Activated T-helper 17 cell treated with anti-CD3 and anti-CD28 coated beads, Interleukin-2, amount 50 U/mL, for 72 hours (primary cell): ENCODE measurements at regions not wholly inside any gene's neighbourhood (a gene's known extent, or its start where the extent isn't known, plus 50 kb on each side); places are given as distances from the start of the nearest gene placed in this dataset.
"Not testable (repeated sequence)": the region's sequence is repeated elsewhere in the genome, so short reads cannot be mapped to it uniquely, and the experiment has no call there.

Experiments
- ATAC-seq: fragments of 150-1000 bp; cut with Tn5 transposase; replicated peaks from 2 replicates; pipeline ENCODE4 v1.10.0; 2021; ENCODE audit warnings: mild to moderate bottlenecking, moderate library complexity
- H3K27ac Mint-ChIP-seq: one replicate; pipeline ENCODE4 v1.8.0; 2022; ENCODE audit warnings: mixed read lengths
- H3K27me3 Mint-ChIP-seq: one replicate; pipeline ENCODE4 v1.8.0; 2022; ENCODE audit warnings: mixed read lengths
- H3K36me3 Mint-ChIP-seq: one replicate; pipeline ENCODE4 v1.8.0; 2022; ENCODE audit warnings: low read depth, mild to moderate bottlenecking, mixed read lengths
- H3K4me1 Mint-ChIP-seq: one replicate; pipeline ENCODE4 v1.8.0; 2022; ENCODE audit warnings: mixed read lengths
- H3K4me3 Mint-ChIP-seq: one replicate; pipeline ENCODE4 v1.8.0; 2022; ENCODE audit warnings: mild to moderate bottlenecking, mixed read lengths
- H3K9me3 Mint-ChIP-seq: one replicate; pipeline ENCODE4 v1.8.0; 2022; ENCODE audit warnings: mixed read lengths

- H3K4me3 Mint-ChIP-seq, ATAC-seq, H3K27ac Mint-ChIP-seq, H3K27me3 Mint-ChIP-seq, H3K9me3 Mint-ChIP-seq, H3K4me1 Mint-ChIP-seq, H3K36me3 Mint-ChIP-seq: not testable (repeated sequence)
Observed at GRCh38 chr7:135872861-135873260, 104.3 kb downstream of the MTPN start.

GRCh38 chr7:135862586-135863340 is 114.2 kb upstream of the FAM180A start:
- H3K4me3 Mint-ChIP-seq = no peak overlapping the region
- H3K27me3 Mint-ChIP-seq = no peaks in the 10 kb centered on the region
- H3K9me3 Mint-ChIP-seq = peaks cover 3% of the 10 kb centered on the region
- H3K27ac Mint-ChIP-seq = no peak overlapping the region
- no peaks in the 10 kb centered on the region for H3K4me1 Mint-ChIP-seq
- no peaks in the 10 kb centered on the region for H3K36me3 Mint-ChIP-seq
- ATAC-seq = no peak

DNA sequence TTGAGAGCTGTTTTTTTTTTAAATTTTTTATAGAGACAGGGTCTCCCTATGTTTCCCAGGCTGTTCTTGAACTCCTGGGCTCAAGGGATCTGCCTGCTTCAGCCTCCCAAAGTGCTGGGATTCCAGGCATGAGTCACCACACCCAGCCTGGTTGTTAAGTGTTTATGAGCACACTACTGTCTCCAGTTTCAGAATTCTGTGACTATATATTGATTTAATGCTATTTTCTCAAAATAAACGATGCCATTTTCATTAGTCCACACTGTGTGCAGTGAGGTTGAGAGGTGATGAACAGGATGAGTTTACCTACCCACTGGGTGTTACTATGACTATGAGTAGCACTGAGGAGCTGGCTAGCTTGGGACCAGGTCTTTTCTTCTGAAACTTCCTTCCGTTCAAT is 110.9 kb upstream of the FAM180A start:
- no peak for ATAC-seq
- H3K9me3 Mint-ChIP-seq = peaks cover 3% of the 10 kb centered on the region
- H3K27ac Mint-ChIP-seq = no peak overlapping the region
- peaks cover 7% of the 10 kb centered on the region for H3K4me1 Mint-ChIP-seq
- H3K4me3 Mint-ChIP-seq = no peak overlapping the region
- H3K27me3 Mint-ChIP-seq = no peaks in the 10 kb centered on the region
- H3K36me3 Mint-ChIP-seq = no peaks in the 10 kb centered on the region

GRCh38 chr7:135858851-135859250 is 110.2 kb upstream of the FAM180A start:
- Mint-ChIP-seq H3K36me3 (no peaks in the 10 kb centered on the region), H3K4me3 (no peak overlapping the region), H3K27ac (no peak overlapping the region), H3K9me3 (peaks cover 3% of the 10 kb centered on the region), H3K27me3 (no peaks in the 10 kb centered on the region), H3K4me1 (peaks cover 7% of the 10 kb centered on the region)
- ATAC-seq = no peak

- Mint-ChIP-seq H3K4me3 (no peak overlapping the region), H3K36me3 (no peaks in the 10 kb centered on the region), H3K27ac (no peak overlapping the region), H3K4me1 (peaks cover 7% of the 10 kb centered on the region), H3K9me3 (peaks cover 3% of the 10 kb centered on the region), H3K27me3 (no peaks in the 10 kb centered on the region)
- no peak for ATAC-seq
Observed at GRCh38 chr7:135858379-135858778, 109.8 kb upstream of the FAM180A start.

DNA sequence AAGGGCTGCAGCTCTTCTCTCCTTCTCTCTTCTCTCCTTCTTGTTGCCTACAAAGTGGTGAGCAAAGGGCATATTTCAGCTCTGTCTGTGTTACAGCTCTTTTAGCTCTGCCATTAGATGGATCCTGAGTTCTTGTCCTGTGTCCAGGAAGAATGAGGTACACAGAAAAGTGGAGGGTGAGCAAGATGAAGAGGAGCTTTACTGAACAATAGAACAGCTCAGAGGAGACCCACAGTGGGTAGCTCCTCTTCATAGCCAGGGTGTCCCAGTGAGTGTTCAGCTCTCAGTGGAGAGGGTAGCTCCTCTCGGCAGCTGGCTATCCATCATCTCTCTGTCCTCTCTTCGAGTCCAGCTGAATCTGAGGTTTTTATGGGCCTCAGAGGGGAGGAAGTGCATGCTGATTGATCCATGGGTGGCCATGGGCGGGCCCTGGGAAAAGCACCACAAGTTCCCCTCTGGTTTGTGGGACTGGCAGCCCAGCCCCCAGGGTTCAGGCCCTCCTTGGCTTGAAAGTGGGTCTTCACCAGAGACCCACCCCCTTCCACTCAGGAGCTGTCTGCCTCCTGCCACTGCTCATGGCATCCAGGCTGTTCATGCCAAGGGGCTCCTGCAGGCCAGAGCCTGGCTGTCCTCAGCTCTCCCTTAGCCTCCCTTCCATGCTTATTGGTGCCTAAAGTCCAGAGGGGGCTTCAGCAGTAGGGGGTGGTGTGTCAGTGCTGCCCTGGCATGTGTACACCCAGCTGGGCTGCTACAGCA is 109.1 kb upstream of the FAM180A start:
- peaks cover 7% of the 10 kb centered on the region for H3K4me1 Mint-ChIP-seq
- no peaks in the 10 kb centered on the region for H3K36me3 Mint-ChIP-seq
- peaks cover 3% of the 10 kb centered on the region for H3K9me3 Mint-ChIP-seq
- H3K27me3 Mint-ChIP-seq = no peaks in the 10 kb centered on the region
- no peak overlapping the region for H3K4me3 Mint-ChIP-seq
- H3K27ac Mint-ChIP-seq = no peak overlapping the region
- no peak for ATAC-seq

DNA sequence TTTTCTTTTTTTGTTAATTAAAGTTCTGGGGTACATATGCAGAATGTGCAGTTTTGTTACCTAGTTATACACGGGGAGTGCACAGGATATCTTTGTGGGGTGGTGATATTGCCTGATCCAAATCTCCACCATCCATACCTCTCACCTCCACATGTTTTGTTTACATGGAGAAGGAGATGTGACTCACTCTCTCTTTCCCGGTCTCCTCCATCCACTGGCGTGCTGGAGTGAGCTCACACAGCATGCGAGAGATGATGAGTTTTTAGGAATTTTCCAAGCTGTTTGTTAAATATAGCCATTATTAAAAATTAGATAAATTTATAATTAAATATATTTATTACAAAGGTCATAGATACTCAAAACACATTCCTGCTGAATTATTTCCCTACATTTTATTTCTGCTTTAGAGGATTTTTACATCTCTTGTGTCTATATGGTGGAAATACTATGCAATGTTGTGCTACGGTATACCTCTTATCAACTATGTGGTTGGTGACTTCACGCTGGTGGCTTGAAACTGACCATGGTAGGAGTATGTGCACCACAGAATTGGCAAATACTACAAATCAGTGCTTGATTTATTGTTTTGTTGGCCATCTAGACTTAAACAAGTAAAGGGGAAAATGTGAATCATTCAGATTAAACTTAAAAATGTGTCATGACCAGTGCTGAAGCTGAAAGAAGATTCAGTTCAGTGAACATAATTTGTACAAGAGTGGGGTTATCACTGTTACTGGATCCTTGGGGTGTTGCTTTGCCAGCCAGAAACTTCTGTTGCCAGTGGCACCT is 107.9 kb upstream of the FAM180A start:
- H3K27me3 Mint-ChIP-seq = no peaks in the 10 kb centered on the region
- H3K36me3 Mint-ChIP-seq = no peaks in the 10 kb centered on the region

GRCh38 chr7:135855846-135856245 is 107.2 kb upstream of the FAM180A start:
- Mint-ChIP-seq H3K4me1 (peaks cover 7% of the 10 kb centered on the region), H3K9me3 (peaks cover 3% of the 10 kb centered on the region), H3K36me3 (no peaks in the 10 kb centered on the region), H3K4me3 (no peak overlapping the region), H3K27me3 (no peaks in the 10 kb centered on the region), H3K27ac (no peak overlapping the region)
- ATAC-seq = no peak

More for the DNA sequence above, 107.9 kb upstream of the FAM180A start:
- Mint-ChIP-seq H3K9me3 (peaks cover 3% of the 10 kb centered on the region), H3K4me1 (peaks cover 7% of the 10 kb centered on the region), H3K4me3 (no peak overlapping the region), H3K27ac (no peak overlapping the region)
- no peak for ATAC-seq

DNA sequence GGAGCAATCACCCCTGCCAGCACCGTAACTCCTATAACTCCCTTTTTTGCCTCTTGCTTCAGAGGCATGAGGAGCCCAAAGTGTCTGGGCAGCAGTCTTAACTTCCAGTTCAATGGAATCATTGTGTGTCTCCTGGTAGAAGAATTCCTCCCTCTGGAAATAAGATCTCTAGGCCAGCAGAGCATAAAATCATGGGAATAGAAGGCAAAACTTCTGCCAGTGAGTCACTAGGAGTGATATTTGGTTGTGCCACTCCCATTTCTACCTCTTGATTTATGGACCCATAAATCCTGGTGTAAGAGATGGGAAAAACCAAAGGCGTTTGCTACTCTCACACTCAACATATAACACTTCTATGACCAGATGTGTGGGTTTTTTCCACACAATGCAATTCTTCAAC is 104.9 kb upstream of the FAM180A start:
- peaks cover 7% of the 10 kb centered on the region for H3K4me1 Mint-ChIP-seq
- H3K4me3 Mint-ChIP-seq = no peak overlapping the region
- no peaks in the 10 kb centered on the region for H3K27me3 Mint-ChIP-seq
- H3K36me3 Mint-ChIP-seq = no peaks in the 10 kb centered on the region
- H3K9me3 Mint-ChIP-seq = no peaks in the 10 kb centered on the region
- no peak for ATAC-seq
- H3K27ac Mint-ChIP-seq = no peak overlapping the region

- no peak for ATAC-seq
- Mint-ChIP-seq H3K9me3 (no peaks in the 10 kb centered on the region), H3K4me1 (peaks cover 7% of the 10 kb centered on the region), H3K27me3 (no peaks in the 10 kb centered on the region), H3K27ac (no peak overlapping the region), H3K36me3 (no peaks in the 10 kb centered on the region), H3K4me3 (no peak overlapping the region)
Observed at GRCh38 chr7:135853008-135853407, 104.4 kb upstream of the FAM180A start.

DNA sequence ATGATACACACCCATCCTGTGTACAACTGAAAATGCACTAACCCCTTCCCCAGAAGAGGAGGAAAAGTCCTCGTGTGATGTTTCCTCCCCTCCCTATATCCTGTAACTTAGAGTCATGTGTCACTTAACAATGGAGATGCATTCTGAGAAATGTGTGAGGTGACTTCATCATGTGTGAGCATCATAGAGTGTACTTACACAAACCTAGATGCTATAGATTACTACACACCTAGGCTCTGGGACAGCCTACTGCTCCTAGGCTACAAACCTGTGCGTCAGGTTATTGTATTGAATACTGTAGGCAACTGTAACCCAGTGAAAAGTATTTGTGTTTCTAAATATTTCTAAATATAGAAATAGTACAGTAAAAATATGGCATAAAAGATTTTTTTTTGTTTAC is 98.6 kb upstream of the FAM180A start:
- no peak overlapping the region for H3K4me3 Mint-ChIP-seq
- no peaks in the 10 kb centered on the region for H3K27me3 Mint-ChIP-seq
- no peak for ATAC-seq
- H3K27ac Mint-ChIP-seq = no peak overlapping the region
- peaks cover 26% of the 10 kb centered on the region for H3K4me1 Mint-ChIP-seq
- H3K36me3 Mint-ChIP-seq = no peaks in the 10 kb centered on the region
- no peaks in the 10 kb centered on the region for H3K9me3 Mint-ChIP-seq

DNA sequence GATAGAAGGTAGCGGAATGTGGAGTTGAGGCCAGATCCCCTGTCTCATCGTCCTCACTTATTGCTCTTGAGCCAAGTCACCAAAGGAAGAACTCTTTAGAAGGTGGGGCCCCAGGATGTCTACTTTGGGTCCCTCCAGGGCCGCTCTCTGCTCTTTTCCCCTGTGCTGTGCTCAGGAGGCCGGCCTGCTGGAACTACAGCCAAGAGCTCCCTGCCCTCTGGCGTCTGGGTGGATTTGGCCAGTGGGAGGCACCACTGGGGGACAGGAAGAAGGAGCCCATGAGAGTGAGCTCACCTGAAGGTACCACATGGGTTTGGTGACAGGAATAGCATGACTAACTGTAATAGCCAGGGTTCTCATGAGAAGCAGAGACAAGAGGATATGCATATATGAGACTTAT is 97.7 kb upstream of the FAM180A start:
- no peaks in the 10 kb centered on the region for H3K9me3 Mint-ChIP-seq
- no peaks in the 10 kb centered on the region for H3K27me3 Mint-ChIP-seq
- no peak for ATAC-seq
- no peak overlapping the region for H3K27ac Mint-ChIP-seq
- H3K4me3 Mint-ChIP-seq = no peak overlapping the region
- H3K36me3 Mint-ChIP-seq = no peaks in the 10 kb centered on the region
- peaks cover 32% of the 10 kb centered on the region for H3K4me1 Mint-ChIP-seq

GRCh38 chr7:135845415-135846075 is 96.9 kb upstream of the FAM180A start:
- H3K27me3 Mint-ChIP-seq = no peaks in the 10 kb centered on the region
- H3K9me3 Mint-ChIP-seq = no peaks in the 10 kb centered on the region
- peaks cover 32% of the 10 kb centered on the region for H3K4me1 Mint-ChIP-seq
- ATAC-seq = no peak
- no peak overlapping the region for H3K4me3 Mint-ChIP-seq
- H3K27ac Mint-ChIP-seq = no peak overlapping the region
- H3K36me3 Mint-ChIP-seq = no peaks in the 10 kb centered on the region

- ATAC-seq = no peak
- H3K4me1 Mint-ChIP-seq = peaks cover 32% of the 10 kb centered on the region
- no peaks in the 10 kb centered on the region for H3K27me3 Mint-ChIP-seq
- H3K27ac Mint-ChIP-seq = no peak overlapping the region
- H3K36me3 Mint-ChIP-seq = no peaks in the 10 kb centered on the region
- H3K9me3 Mint-ChIP-seq = no peaks in the 10 kb centered on the region
- H3K4me3 Mint-ChIP-seq = no peak overlapping the region
Observed at GRCh38 chr7:135844903-135845302, 96.3 kb upstream of the FAM180A start.
